Mucosa of descending colon (tissue), 3 donors: ENCODE measurements at regions not wholly inside any gene's neighbourhood (a gene's known extent, or its start where the extent isn't known, plus 50 kb on each side); places are given as distances from the start of the nearest gene placed in this dataset.

ENCODE experiments used
- ATAC-seq: fragments of 200-7000 bp; cut with Tn5 transposase; one replicate; pipeline ENCODE4 v1.9.1; 2020; ENCODE audit warnings: mild to moderate bottlenecking, moderate library complexity
- DNase-seq, 3 donors: peaks; one replicate each; pipeline ENCODE4 v3.0.0-alpha.2; 2020
- H3K36me3 ChIP-seq: fragments of 200-600 bp; one replicate; pipeline ENCODE4 v1.8.0; 2021; ENCODE audit warnings: low read depth, mild to moderate bottlenecking
- H3K4me1 ChIP-seq: fragments of 200-600 bp; one replicate; pipeline ENCODE4 v1.8.0; 2021; ENCODE audit warnings: low read depth, mild to moderate bottlenecking
- H3K4me3 ChIP-seq: fragments of 200-600 bp; one replicate; pipeline ENCODE4 v1.8.0; 2021; ENCODE audit warnings: mild to moderate bottlenecking
- H3K9me3 ChIP-seq: fragments of 200-600 bp; one replicate; pipeline ENCODE4 v1.8.0; 2021; ENCODE audit warnings: mild to moderate bottlenecking
- CTCF ChIP-seq: fragments of 200-600 bp; IDR thresholded peaks from one replicate; pipeline ENCODE4 v1.8.0; 2022; ENCODE audit warnings: antibody characterized with exemption, mild to moderate bottlenecking
- intact Hi-C, 2 donors: fragments of 100-400 bp; cut with DNase I in 1 of 2; cut with micrococcal nuclease in 1 of 2; formaldehyde crosslinking; loops; one replicate each; pipeline versions ENCODE4 v1.11.0 to v1.11.1; 2022; cut with DNase I, micrococcal nuclease
- donor health status: DM: no; HTN: no; CAD: no; lungs with moderate emphysema.
- donor health status: DM: no; HTN: no; CAD: no.
- donor health status: DM: no; HTN: yes; CAD: no.

GRCh38 chr20:52838510-52839241 lies 133.5 kb upstream of the TSHZ2 start:
- DNase-seq (no peak), ATAC-seq (no peak)
- H3K36me3 ChIP-seq, result no peaks in the 10 kb centered on the region
- H3K4me3 ChIP-seq, result no peak overlapping the region
- H3K4me1 ChIP-seq, result no peaks in the 10 kb centered on the region
- TF ChIP-seq CTCF, result no peak
- intact Hi-C loops, result no loop called here
- H3K9me3 ChIP-seq, result no peaks in the 10 kb centered on the region

- no peak overlapping the region for H3K4me3 ChIP-seq
- TF ChIP-seq CTCF, result no peak
- intact Hi-C loops, result no loop called here
- ATAC-seq (no peak), DNase-seq (no peak)
- H3K36me3 ChIP-seq, result no peaks in the 10 kb centered on the region
- no peaks in the 10 kb centered on the region for H3K4me1 ChIP-seq
- no peaks in the 10 kb centered on the region for H3K9me3 ChIP-seq
Measured at GRCh38 chr20:52837378-52837777, 134.8 kb upstream of the TSHZ2 start.

GRCh38 chr20:52833901-52834300 lies 138.3 kb upstream of the TSHZ2 start:
- Histone ChIP-seq H3K4me1 (no peaks in the 10 kb centered on the region), H3K36me3 (no peaks in the 10 kb centered on the region), H3K9me3 (peaks cover 3% of the 10 kb centered on the region), H3K4me3 (no peak overlapping the region)
- ATAC-seq (no peak), DNase-seq (no peak)
- intact Hi-C loops, result no loop called here
- TF ChIP-seq CTCF, result no peak

- Histone ChIP-seq H3K4me1 (no peaks in the 10 kb centered on the region), H3K36me3 (no peaks in the 10 kb centered on the region), H3K4me3 (no peak overlapping the region), H3K9me3 (peaks cover 3% of the 10 kb centered on the region)
- intact Hi-C loops, result no loop called here
- TF ChIP-seq CTCF, result no peak
- ATAC-seq (no peak), DNase-seq (no peak)
Measured at GRCh38 chr20:52832151-52832774, 139.9 kb upstream of the TSHZ2 start.

GRCh38 chr20:52830598-52830997 lies 141.6 kb upstream of the TSHZ2 start:
- Histone ChIP-seq H3K4me1 (no peaks in the 10 kb centered on the region), H3K36me3 (no peaks in the 10 kb centered on the region), H3K9me3 (peaks cover 3% of the 10 kb centered on the region), H3K4me3 (no peak overlapping the region)
- intact Hi-C loops, result no loop called here
- ATAC-seq, result no peak
- no peak for DNase-seq
- no peak for TF ChIP-seq CTCF
